GM19025 (cell line): ENCODE measurements at regions not wholly inside any gene's neighbourhood (a gene's known extent, or its start where the extent isn't known, plus 50 kb on each side); places are given as distances from the start of the nearest gene placed in this dataset.
"Not testable (repeated sequence)": the region's sequence is repeated elsewhere in the genome, so short reads cannot be mapped to it uniquely, and the experiment has no call there.

ENCODE experiments used
- ATAC-seq: cut with Tn5 transposase; IDR thresholded peaks from one replicate; pipeline ENCODE4 v1.9.1; 2021; ENCODE audit warnings: mild to moderate bottlenecking, low read depth, moderate library complexity; ENCODE audit not compliant: unreplicated experiment

- ATAC-seq = peak; percentile 61
These were observed 103.0 kb upstream of the KLF6 start for GRCh38 chr10:3887885-3888476.

GRCh38 chr10:3887404-3887803, 102.4 kb upstream of the KLF6 start:
- ATAC-seq = peak; percentile 5

- no peak for ATAC-seq
These were observed 101.7 kb upstream of the KLF6 start for GRCh38 chr10:3886641-3887251.

- no peak for ATAC-seq
These were observed 101.2 kb upstream of the KLF6 start for GRCh38 chr10:3886191-3886590.

GRCh38 chr10:3882855-3883254, 97.8 kb upstream of the KLF6 start:
- ATAC-seq = no peak

- ATAC-seq = no peak
These were observed 96.6 kb upstream of the KLF6 start for GRCh38 chr10:3881622-3882021.

GRCh38 chr10:3879073-3879472, 94.1 kb upstream of the KLF6 start:
- no peak for ATAC-seq

- ATAC-seq = no peak
These were observed 92.4 kb upstream of the KLF6 start for GRCh38 chr10:3877211-3878000.

GRCh38 chr10:3876350-3876962, 91.4 kb upstream of the KLF6 start:
- no peak for ATAC-seq

- ATAC-seq = no peak
These were observed 90.8 kb upstream of the KLF6 start for GRCh38 chr10:3875842-3876235.

GRCh38 chr10:3874990-3875841, 90.2 kb upstream of the KLF6 start:
- peak; percentile 64 for ATAC-seq

- ATAC-seq = not testable (repeated sequence)
These were observed 89.6 kb upstream of the KLF6 start for GRCh38 chr10:3874610-3874989.

GRCh38 chr10:3873728-3874461, 88.9 kb upstream of the KLF6 start:
- ATAC-seq = peak; percentile 50

- ATAC-seq = no peak
These were observed 87.8 kb upstream of the KLF6 start for GRCh38 chr10:3872712-3873329.

GRCh38 chr10:3871424-3871996, 86.5 kb upstream of the KLF6 start:
- ATAC-seq = no peak

- no peak for ATAC-seq
These were observed 84.0 kb upstream of the KLF6 start for GRCh38 chr10:3869036-3869435.

- ATAC-seq = peak; percentile 54
These were observed 83.3 kb upstream of the KLF6 start for GRCh38 chr10:3868271-3868664.

- ATAC-seq = no peak
These were observed 82.7 kb upstream of the KLF6 start for GRCh38 chr10:3867454-3868270.
